Testis (tissue), 2 donors: ENCODE measurements at regions not wholly inside any gene's neighbourhood (a gene's known extent, or its start where the extent isn't known, plus 50 kb on each side); places are given as distances from the start of the nearest gene placed in this dataset.

Experiments
- DNase-seq: peaks from one replicate; pipeline ENCODE4 v3.0.0-alpha.2; 2019
- H3K27ac ChIP-seq, 2 donors: fragments of 200-600 bp; sonication (generic); one replicate each; pipeline ENCODE4 v1.5.1; 2019
- H3K27me3 ChIP-seq: fragments of 200-600 bp; sonication (generic); one replicate; pipeline ENCODE4 v1.5.1; 2019
- H3K36me3 ChIP-seq: fragments of 200-600 bp; sonication (generic); one replicate; pipeline ENCODE4 v1.5.1; 2017; ENCODE audit warnings: low read depth; ENCODE audit errors: missing control alignments
- H3K4me1 ChIP-seq: fragments of 200-600 bp; sonication (generic); one replicate; pipeline ENCODE4 v1.5.1; 2019
- H3K4me3 ChIP-seq, 2 donors: fragments of 200-600 bp; sonication (generic); one replicate each; pipeline ENCODE4 v1.5.1; 2017 to 2019
- H3K9me3 ChIP-seq: fragments of 200-600 bp; sonication (generic); one replicate; pipeline ENCODE4 v1.5.1; 2017
- POLR2A ChIP-seq: fragments of 450-650 bp; IDR thresholded peaks from one replicate; pipeline ENCODE4 v1.6.1; 2017; ENCODE audit warnings: antibody characterized with exemption, mild to moderate bottlenecking, moderate library complexity
- WGBS, 2 donors: methylation state at CpG; one replicate each; pipeline ENCODE4 v1.1.5; 2018; 5-methylcytosine and 5-hydroxymethylcytosine counted together
- intact Hi-C: fragments of 100-400 bp; cut with DNase I; formaldehyde crosslinking; loops from one replicate; pipeline ENCODE4 v1.15.1; 2023; ENCODE audit warnings: low total_unique reads
- TF ChIP-seq, protein P1 (sequence below), 3 experiments: fragments of 450-650 bp in 2 of 3; fragments of 200-600 bp in 1 of 3; sonication (generic) in 1 of 3; IDR thresholded peaks; one replicate each; pipeline ENCODE4 v1.5.1; 2016 to 2019; ENCODE audit warnings: antibody characterized with exemption in 3 of 3, mild to moderate bottlenecking in 2 of 3, moderate library complexity in 1 of 3

DNA sequence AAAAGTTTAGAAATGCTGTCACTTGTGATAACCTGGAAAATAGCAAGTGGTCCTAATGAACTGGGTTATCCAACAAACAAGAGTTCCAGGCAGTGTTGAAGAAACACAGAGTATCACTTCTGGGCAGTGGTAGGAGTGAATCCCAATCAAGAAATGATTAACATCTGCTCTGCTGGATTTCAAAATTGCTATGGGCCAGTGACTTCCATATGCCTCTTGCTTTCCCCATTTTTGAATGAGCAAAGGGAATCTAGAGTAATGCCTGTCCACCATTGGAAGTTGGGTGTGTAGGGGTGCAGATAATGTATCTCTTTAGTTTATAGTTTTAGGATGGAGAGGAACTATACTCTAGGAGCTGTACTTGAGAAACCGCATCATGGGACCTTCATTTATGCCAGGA is 236.5 kb downstream of the RPLP1 start:
- DNase-seq = no peak
- TF ChIP-seq, protein P1, sequence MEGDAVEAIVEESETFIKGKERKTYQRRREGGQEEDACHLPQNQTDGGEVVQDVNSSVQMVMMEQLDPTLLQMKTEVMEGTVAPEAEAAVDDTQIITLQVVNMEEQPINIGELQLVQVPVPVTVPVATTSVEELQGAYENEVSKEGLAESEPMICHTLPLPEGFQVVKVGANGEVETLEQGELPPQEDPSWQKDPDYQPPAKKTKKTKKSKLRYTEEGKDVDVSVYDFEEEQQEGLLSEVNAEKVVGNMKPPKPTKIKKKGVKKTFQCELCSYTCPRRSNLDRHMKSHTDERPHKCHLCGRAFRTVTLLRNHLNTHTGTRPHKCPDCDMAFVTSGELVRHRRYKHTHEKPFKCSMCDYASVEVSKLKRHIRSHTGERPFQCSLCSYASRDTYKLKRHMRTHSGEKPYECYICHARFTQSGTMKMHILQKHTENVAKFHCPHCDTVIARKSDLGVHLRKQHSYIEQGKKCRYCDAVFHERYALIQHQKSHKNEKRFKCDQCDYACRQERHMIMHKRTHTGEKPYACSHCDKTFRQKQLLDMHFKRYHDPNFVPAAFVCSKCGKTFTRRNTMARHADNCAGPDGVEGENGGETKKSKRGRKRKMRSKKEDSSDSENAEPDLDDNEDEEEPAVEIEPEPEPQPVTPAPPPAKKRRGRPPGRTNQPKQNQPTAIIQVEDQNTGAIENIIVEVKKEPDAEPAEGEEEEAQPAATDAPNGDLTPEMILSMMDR (IDR thresholded peaks at IDR 0.05) = no peak
- TF ChIP-seq POLR2A = no peak
- peaks cover 6% of the 10 kb centered on the region for H3K4me1 ChIP-seq
- intact Hi-C loops = no loop called here
- H3K36me3 ChIP-seq = no peaks in the 10 kb centered on the region
- H3K9me3 ChIP-seq = no peaks in the 10 kb centered on the region
- no peak overlapping the region for H3K4me3 ChIP-seq
- no peaks in the 10 kb centered on the region for H3K27me3 ChIP-seq
- H3K27ac ChIP-seq = no peak overlapping the region
- WGBS, 2 donors = 95 to 100% methylated on average over 1 of the region's 1 CpG

DNA sequence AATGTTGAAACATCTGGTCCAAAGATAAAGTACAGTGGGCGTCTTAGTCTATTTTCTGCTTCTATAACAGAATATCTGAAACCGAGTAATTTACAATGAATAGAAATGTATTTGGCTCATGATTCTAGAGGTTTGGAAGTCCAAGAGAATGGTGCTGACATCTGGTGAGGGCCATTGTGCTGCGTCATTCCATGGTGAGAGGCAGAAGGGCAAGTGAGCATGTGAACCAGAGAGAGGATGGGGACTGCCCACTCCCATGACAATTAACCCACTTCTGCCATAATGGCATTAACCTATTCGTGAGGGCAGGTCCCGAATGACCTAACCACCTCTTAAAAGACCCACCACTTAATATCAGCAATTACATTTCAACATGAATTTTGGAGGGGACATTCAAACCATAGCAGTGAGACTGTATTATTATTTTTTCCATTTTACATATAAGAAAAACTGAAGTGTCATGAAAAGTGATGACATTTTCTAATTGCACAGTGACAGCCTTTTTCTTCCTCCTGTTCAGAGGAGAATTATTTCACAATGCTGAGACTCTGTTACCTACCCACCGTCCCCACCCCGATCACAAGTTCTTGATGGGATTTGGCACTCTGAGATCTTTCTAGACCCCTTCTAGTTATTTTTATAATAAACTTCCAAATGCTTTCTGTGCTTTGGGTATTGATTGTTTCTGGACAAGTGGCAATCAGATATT is 238.8 kb downstream of the RPLP1 start:
- Histone ChIP-seq H3K4me3 (no peak overlapping the region), H3K9me3 (no peaks in the 10 kb centered on the region), H3K36me3 (no peaks in the 10 kb centered on the region), H3K27ac (no peak overlapping the region), H3K4me1 (no peaks in the 10 kb centered on the region), H3K27me3 (no peaks in the 10 kb centered on the region)
- no peak for DNase-seq
- TF ChIP-seq, protein P1 (IDR thresholded peaks at IDR 0.05) = no peak
- TF ChIP-seq POLR2A = no peak
- intact Hi-C loops = no loop called here
- WGBS, 2 donors = 86 to 93% methylated on average over 7 of the region's 7 CpGs

DNA sequence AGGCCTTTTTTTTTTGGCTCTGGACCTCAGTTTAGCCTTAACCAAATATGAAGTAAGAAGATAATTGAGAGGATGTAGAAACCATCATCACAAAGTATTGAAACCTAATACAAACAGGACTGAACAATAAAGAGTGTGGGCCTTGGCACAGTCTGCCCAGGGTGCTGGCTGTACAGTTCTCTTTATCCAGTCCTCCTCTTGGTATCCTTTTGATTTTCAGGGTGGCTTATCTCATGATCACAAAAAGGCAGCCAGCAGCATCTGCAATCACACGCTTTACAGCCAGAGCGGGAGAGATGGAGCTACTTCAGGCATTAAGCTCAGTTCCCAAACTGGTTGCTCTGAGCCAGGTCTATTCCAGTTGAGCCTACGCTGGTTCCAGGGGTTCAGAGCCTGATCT is 239.7 kb downstream of the RPLP1 start:
- Histone ChIP-seq H3K36me3 (no peaks in the 10 kb centered on the region), H3K27me3 (no peaks in the 10 kb centered on the region), H3K27ac (no peak overlapping the region), H3K4me3 (no peak overlapping the region), H3K4me1 (peaks cover 2% of the 10 kb centered on the region), H3K9me3 (no peaks in the 10 kb centered on the region)
- 90 to 100% methylated on average over 3 of the region's 3 CpGs for WGBS, 2 donors
- DNase-seq = no peak
- intact Hi-C loops = no loop called here
- no peak for TF ChIP-seq POLR2A
- TF ChIP-seq, protein P1 (IDR thresholded peaks at IDR 0.05) = no peak

DNA sequence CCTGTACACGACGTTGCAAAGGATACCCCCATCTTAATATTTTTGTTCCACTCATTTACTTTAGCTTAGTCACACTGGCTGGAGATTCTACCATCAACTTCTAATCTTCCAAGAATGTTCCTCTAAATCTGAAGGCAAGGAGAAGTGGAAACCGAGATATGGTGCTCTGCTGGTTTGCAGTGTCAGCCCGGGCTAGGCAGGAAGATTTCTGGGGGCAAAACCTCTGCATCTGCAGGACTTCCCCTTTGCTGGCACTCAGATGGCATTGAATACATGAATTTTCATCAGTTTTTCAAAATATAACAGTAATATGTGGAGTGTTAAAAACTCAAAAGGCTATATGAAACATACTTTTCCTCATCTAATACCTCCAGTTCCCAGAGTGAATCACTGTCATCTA is 240.4 kb downstream of the RPLP1 start:
- TF ChIP-seq, protein P1 (IDR thresholded peaks at IDR 0.05) = no peak
- TF ChIP-seq POLR2A = no peak
- H3K27ac ChIP-seq = no peak overlapping the region
- 89 to 92% methylated on average over 4 of the region's 4 CpGs for WGBS, 2 donors
- intact Hi-C loops = no loop called here
- no peaks in the 10 kb centered on the region for H3K36me3 ChIP-seq
- H3K4me1 ChIP-seq = peaks cover 6% of the 10 kb centered on the region
- no peak overlapping the region for H3K4me3 ChIP-seq
- no peaks in the 10 kb centered on the region for H3K27me3 ChIP-seq
- DNase-seq = no peak
- H3K9me3 ChIP-seq = no peaks in the 10 kb centered on the region

DNA sequence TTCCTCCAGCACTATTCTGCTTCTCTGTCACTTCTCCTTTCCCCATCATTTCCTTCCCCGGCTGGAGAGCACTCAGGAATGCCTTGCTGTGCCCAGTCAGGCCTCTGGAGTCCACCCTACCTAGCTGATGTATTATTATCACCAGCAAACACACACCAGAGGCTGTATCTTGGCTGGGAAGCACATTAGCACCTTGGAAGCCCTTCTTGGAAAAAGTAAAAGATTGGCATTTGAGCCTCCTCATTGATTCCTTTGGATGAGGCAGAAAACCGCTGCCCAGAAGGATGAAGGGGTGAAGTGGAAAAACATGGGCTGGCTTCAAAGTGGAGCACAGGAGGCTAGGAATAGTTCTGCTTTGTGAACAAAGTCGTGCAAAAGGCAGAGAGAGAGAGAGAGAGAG is 244.3 kb downstream of the RPLP1 start:
- Histone ChIP-seq H3K27me3 (no peaks in the 10 kb centered on the region), H3K9me3 (no peaks in the 10 kb centered on the region), H3K36me3 (no peaks in the 10 kb centered on the region), H3K27ac (no peak overlapping the region), H3K4me1 (peaks cover 6% of the 10 kb centered on the region), H3K4me3 (no peak overlapping the region)
- TF ChIP-seq, protein P1 (IDR thresholded peaks at IDR 0.05) = no peak
- TF ChIP-seq POLR2A = no peak
- intact Hi-C loops = no loop called here
- WGBS, 2 donors = 52 to 72% methylated on average over 3 of the region's 3 CpGs
- DNase-seq = no peak
